Nephron (organoid): ENCODE measurements at regions not wholly inside any gene's neighbourhood (a gene's known extent, or its start where the extent isn't known, plus 50 kb on each side); places are given as distances from the start of the nearest gene placed in this dataset.

Experiments used
- H3K27ac Mint-ChIP-seq, 3 experiments: 2 replicates each; pipeline ENCODE4 v1.8.0; 2020; ENCODE audit warnings: mixed read lengths in 3 of 3, mild to moderate bottlenecking in 2 of 3, moderate library complexity in 1 of 3
- H3K27me3 Mint-ChIP-seq: 2 replicates; pipeline ENCODE4 v1.8.0; 2021; ENCODE audit warnings: low read depth, mild to moderate bottlenecking, moderate library complexity, mixed read lengths
- H3K36me3 Mint-ChIP-seq: 2 replicates; pipeline ENCODE4 v1.8.0; 2020; ENCODE audit warnings: low read depth, mixed read lengths
- H3K4me1 Mint-ChIP-seq: 2 replicates; pipeline ENCODE4 v1.8.0; 2020; ENCODE audit warnings: mixed read lengths
- H3K4me3 Mint-ChIP-seq, 3 experiments: 2 replicates each; pipeline ENCODE4 v1.8.0; 2020; ENCODE audit warnings: mild to moderate bottlenecking in 3 of 3, mixed read lengths in 3 of 3, moderate library complexity in 2 of 3
- H3K9me3 Mint-ChIP-seq: 2 replicates; pipeline ENCODE4 v1.8.0; 2020; ENCODE audit warnings: mixed read lengths
- TF ChIP-seq, protein P1 (sequence below), 3 experiments: fragments of 200-600 bp; sonication (generic); IDR thresholded peaks; one replicate each; pipeline ENCODE4 v1.5.0; 2021; ENCODE audit warnings: antibody characterized with exemption in 3 of 3; ENCODE audit not compliant: unreplicated experiment in 3 of 3

DNA sequence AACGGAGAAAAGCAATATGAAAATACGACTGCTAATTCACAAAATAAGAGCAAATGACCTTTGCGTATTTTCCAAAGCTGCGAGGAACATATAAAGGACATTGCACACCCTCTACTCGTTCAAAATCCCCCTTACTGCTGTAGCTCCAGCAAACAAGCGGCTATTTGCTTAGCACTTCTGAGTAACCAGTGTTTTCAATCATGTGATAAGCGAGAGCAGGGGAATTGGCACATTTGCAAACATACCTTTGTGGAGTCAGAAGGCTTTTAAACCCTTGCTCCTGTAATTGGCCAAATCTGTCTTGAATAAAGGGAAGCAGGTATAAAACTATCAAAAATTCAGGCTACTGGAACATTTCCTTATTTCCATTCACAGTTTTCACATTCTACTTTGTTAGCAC, 610.2 kb downstream of the UBE2NL start:
- no peak overlapping the region for H3K4me3 Mint-ChIP-seq
- H3K9me3 Mint-ChIP-seq = peaks cover 11% of the 10 kb centered on the region
- H3K4me1 Mint-ChIP-seq = no peaks in the 10 kb centered on the region
- H3K27ac Mint-ChIP-seq = no peak overlapping the region
- TF ChIP-seq, protein P1, sequence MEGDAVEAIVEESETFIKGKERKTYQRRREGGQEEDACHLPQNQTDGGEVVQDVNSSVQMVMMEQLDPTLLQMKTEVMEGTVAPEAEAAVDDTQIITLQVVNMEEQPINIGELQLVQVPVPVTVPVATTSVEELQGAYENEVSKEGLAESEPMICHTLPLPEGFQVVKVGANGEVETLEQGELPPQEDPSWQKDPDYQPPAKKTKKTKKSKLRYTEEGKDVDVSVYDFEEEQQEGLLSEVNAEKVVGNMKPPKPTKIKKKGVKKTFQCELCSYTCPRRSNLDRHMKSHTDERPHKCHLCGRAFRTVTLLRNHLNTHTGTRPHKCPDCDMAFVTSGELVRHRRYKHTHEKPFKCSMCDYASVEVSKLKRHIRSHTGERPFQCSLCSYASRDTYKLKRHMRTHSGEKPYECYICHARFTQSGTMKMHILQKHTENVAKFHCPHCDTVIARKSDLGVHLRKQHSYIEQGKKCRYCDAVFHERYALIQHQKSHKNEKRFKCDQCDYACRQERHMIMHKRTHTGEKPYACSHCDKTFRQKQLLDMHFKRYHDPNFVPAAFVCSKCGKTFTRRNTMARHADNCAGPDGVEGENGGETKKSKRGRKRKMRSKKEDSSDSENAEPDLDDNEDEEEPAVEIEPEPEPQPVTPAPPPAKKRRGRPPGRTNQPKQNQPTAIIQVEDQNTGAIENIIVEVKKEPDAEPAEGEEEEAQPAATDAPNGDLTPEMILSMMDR (IDR thresholded peaks at IDR 0.05; ENCODE audit: unreplicated experiment in 3 of 3) = no peak
- no peaks in the 10 kb centered on the region for H3K36me3 Mint-ChIP-seq
- no peaks in the 10 kb centered on the region for H3K27me3 Mint-ChIP-seq

DNA sequence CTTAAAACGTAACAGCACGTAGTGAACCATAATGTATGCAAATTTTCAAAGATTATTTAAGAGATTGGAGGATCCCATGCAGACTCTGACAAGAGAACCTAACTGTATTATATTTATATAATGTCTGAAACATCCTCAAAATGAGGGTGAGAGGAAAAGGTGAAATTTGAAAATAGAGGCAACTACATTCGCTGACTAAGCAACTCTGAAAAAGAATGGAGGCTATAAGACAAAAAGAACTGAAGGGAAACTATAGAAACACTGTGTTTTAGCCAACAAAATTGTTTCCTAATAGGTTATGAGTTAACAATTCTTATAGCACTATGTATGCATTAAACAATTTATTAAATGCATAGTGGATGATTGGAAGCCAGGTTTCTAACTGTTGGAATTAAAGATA, 648.0 kb downstream of the UBE2NL start:
- no peaks in the 10 kb centered on the region for H3K27me3 Mint-ChIP-seq
- no peaks in the 10 kb centered on the region for H3K4me1 Mint-ChIP-seq
- no peaks in the 10 kb centered on the region for H3K36me3 Mint-ChIP-seq
- H3K9me3 Mint-ChIP-seq = peaks cover 13% of the 10 kb centered on the region
- TF ChIP-seq, protein P1 (IDR thresholded peaks at IDR 0.05; ENCODE audit: unreplicated experiment in 3 of 3) = no peak
- H3K4me3 Mint-ChIP-seq = no peak overlapping the region
- no peak overlapping the region for H3K27ac Mint-ChIP-seq

DNA sequence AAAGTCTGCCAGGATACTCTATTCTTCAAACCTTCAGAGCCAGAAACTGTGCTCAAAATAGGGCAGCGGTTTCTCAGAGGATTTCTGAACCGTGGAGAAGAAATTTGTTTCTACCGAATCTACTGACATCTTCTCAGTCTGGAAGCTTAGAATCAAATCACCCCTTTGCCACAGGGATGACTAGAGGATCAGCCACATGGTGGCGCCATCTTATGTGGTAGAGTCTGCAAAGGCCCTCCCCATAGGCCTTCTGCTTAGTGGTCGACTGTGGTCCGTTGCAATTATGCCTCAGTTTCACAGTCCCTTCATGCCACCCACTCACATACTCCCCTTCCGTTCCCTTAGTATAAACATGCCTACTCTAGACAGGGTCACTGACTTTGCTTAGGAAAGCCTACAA, 680.7 kb upstream of the SPANXN1 start:
- Mint-ChIP-seq H3K4me1 (no peaks in the 10 kb centered on the region), H3K36me3 (no peaks in the 10 kb centered on the region), H3K27ac (no peak overlapping the region), H3K9me3 (peaks cover 7% of the 10 kb centered on the region), H3K27me3 (no peaks in the 10 kb centered on the region), H3K4me3 (no peak overlapping the region)
- TF ChIP-seq, protein P1 (IDR thresholded peaks at IDR 0.05; ENCODE audit: unreplicated experiment in 3 of 3) = no peak

GRCh38 chrX:144586756-144587155, 660.5 kb upstream of the SPANXN1 start:
- no peaks in the 10 kb centered on the region for H3K36me3 Mint-ChIP-seq
- H3K27ac Mint-ChIP-seq = no peak overlapping the region
- no peaks in the 10 kb centered on the region for H3K4me1 Mint-ChIP-seq
- no peaks in the 10 kb centered on the region for H3K27me3 Mint-ChIP-seq
- H3K9me3 Mint-ChIP-seq = peaks cover 3% of the 10 kb centered on the region
- no peak overlapping the region for H3K4me3 Mint-ChIP-seq
- TF ChIP-seq, protein P1 (IDR thresholded peaks at IDR 0.05; ENCODE audit: unreplicated experiment in 3 of 3) = no peak

- TF ChIP-seq, protein P1 (IDR thresholded peaks at IDR 0.05; ENCODE audit: unreplicated experiment in 3 of 3) = no peak
- Mint-ChIP-seq H3K36me3 (no peaks in the 10 kb centered on the region), H3K27ac (no peak overlapping the region), H3K27me3 (no peaks in the 10 kb centered on the region), H3K4me1 (no peaks in the 10 kb centered on the region), H3K9me3 (peaks cover 10% of the 10 kb centered on the region), H3K4me3 (no peak overlapping the region)
Observed at GRCh38 chrX:144592036-144592435, 655.3 kb upstream of the SPANXN1 start.

DNA sequence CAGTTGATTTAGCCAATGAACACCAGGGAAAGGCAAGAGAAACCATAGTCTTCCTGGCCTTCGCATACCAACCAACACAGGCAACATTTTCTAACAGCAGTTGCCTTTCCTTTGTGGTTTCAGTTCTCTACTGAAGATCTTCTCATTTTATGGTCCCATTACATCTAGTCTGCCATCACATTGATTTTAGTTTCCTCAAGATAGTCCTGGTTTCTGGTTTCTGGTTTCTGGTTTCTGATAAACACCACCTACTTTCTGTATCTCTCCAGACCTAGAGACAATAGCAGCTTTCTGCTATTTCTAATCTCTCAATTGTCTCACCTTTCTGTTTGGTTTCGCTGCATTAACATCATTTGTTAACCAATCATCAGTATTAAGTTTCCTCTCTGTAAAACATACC, 646.3 kb upstream of the SPANXN1 start:
- Mint-ChIP-seq H3K4me1 (no peaks in the 10 kb centered on the region), H3K4me3 (no peak overlapping the region), H3K9me3 (no peaks in the 10 kb centered on the region), H3K27me3 (no peaks in the 10 kb centered on the region), H3K36me3 (no peaks in the 10 kb centered on the region), H3K27ac (no peak overlapping the region)
- TF ChIP-seq, protein P1 (IDR thresholded peaks at IDR 0.05; ENCODE audit: unreplicated experiment in 3 of 3) = no peak
